ENCODE measurements at regions not wholly inside any gene's neighbourhood (a gene's known extent, or its start where the extent isn't known, plus 50 kb on each side); places are given as distances from the start of the nearest gene placed in this dataset.

GRCh38 chr9:102652471-102652870 lies 342.7 kb upstream of the CYLC2 start:
- in situ Hi-C loops (cut with HindIII; ENCODE audit: low pct_unique_long_range_greater_than_20kb, low sequenced_read_pairs) = no loop called here
- no peak for ATAC-seq
- CTCF ChIA-PET = no interaction called here

GRCh38 chr9:102650896-102651295 lies 344.2 kb upstream of the CYLC2 start:
- intact Hi-C loops (cut with micrococcal nuclease; ENCODE audit: unreplicated experiment) = no loop called here
- no peak for TF ChIP-seq POLR2AphosphoS5 (IDR thresholded peaks at IDR 0.05; ENCODE audit: low read depth, low read length)
- TF ChIP-seq TCF7L2 (IDR thresholded peaks at IDR 0.05; ENCODE audit: low read depth, low read length) = no peak
- no peak for TF ChIP-seq REST (IDR thresholded peaks at IDR 0.05; ENCODE audit: insufficient read depth in 1 of 2, low read depth in 2 of 2, low read length in 1 of 2)
- no peak for TF ChIP-seq CTCF (IDR thresholded peaks at IDR 0.05)
- TF ChIP-seq SIN3A (IDR thresholded peaks at IDR 0.05; ENCODE audit: borderline replicate concordance, insufficient read depth, low read depth, low read length) = no peak
- no peak overlapping the region for H3K4me3 ChIP-seq (ENCODE audit: low read depth in 2 of 2, low read length in 2 of 2)
- ChIA-PET POLR2A (interaction anchor here (0.6 kb wide), 1 partner anchor 48 kb away, joined by 3 read pairs; no protein-coding TSS in a partner anchor), CTCF (no interaction called here)
- BruUV-seq (replicated peaks) = no TSS peak
- no peak overlapping the region for H3K27ac ChIP-seq (ENCODE audit: low read length)
- DNase-seq (ENCODE audit: low read depth, low spot score) = no peak
- H3K36me3 ChIP-seq (ENCODE audit: control insufficient read depth, insufficient read depth, low read length) = no peaks in the 10 kb centered on the region
- in situ Hi-C loops (cut with HindIII; ENCODE audit: low pct_unique_long_range_greater_than_20kb, low sequenced_read_pairs) = no loop called here
- no peaks in the 10 kb centered on the region for H3K27me3 ChIP-seq (ENCODE audit: control insufficient read depth, insufficient read depth, low read length)
- no peak for ATAC-seq
- no peaks in the 10 kb centered on the region for H3K9me3 ChIP-seq (ENCODE audit: control insufficient read depth, insufficient read depth, low read depth, low read length)
- H3K4me1 ChIP-seq (ENCODE audit: control insufficient read depth, insufficient read depth, low read length) = no peaks in the 10 kb centered on the region

More at GRCh38 chr9:102652471-102652870, 342.7 kb upstream of the CYLC2 start:
- Histone ChIP-seq H3K4me1 (ENCODE audit: control insufficient read depth, insufficient read depth, low read length) (no peaks in the 10 kb centered on the region), H3K27ac (ENCODE audit: low read length) (no peak overlapping the region), H3K36me3 (ENCODE audit: control insufficient read depth, insufficient read depth, low read length) (no peaks in the 10 kb centered on the region), H3K27me3 (ENCODE audit: control insufficient read depth, insufficient read depth, low read length) (no peaks in the 10 kb centered on the region), H3K4me3 (ENCODE audit: low read depth in 2 of 2, low read length in 2 of 2) (no peak overlapping the region), H3K9me3 (ENCODE audit: control insufficient read depth, insufficient read depth, low read depth, low read length) (no peaks in the 10 kb centered on the region)
- no peak for DNase-seq (ENCODE audit: low read depth, low spot score)
- POLR2A ChIA-PET = no interaction called here
- no peak for TF ChIP-seq CTCF (IDR thresholded peaks at IDR 0.05)
- no peak for TF ChIP-seq POLR2AphosphoS5 (IDR thresholded peaks at IDR 0.05; ENCODE audit: low read depth, low read length)
- no peak for TF ChIP-seq REST (IDR thresholded peaks at IDR 0.05; ENCODE audit: insufficient read depth in 1 of 2, low read depth in 2 of 2, low read length in 1 of 2)
- TF ChIP-seq SIN3A (IDR thresholded peaks at IDR 0.05; ENCODE audit: borderline replicate concordance, insufficient read depth, low read depth, low read length) = no peak
- no peak for TF ChIP-seq TCF7L2 (IDR thresholded peaks at IDR 0.05; ENCODE audit: low read depth, low read length)
- intact Hi-C loops (cut with micrococcal nuclease; ENCODE audit: unreplicated experiment) = no loop called here
- no TSS peak for BruUV-seq (replicated peaks)
